ENCODE measurements at regions not wholly inside any gene's neighbourhood (a gene's known extent, or its start where the extent isn't known, plus 50 kb on each side); places are given as distances from the start of the nearest gene placed in this dataset.

DNA sequence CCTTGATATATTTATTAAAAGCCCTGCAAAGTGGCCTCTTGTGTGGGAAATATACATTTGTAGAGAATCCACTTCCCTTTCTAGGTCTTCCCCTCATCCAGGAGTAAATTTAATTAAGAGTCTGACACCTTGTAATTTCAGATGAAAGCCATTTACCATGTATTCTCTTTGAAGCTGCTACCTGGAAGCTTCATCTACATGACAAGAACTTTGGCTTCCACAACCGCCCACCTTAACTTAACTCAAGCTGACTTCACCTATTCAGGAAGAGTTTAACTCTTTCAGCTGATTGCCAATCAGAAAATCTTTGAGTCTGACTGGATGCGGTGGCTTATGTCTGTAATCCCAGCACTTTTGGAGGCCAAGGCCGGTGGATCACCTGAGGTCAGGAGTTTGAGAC lies 899.9 kb downstream of the TAF11L14 start:
- TF ChIP-seq, protein P1, sequence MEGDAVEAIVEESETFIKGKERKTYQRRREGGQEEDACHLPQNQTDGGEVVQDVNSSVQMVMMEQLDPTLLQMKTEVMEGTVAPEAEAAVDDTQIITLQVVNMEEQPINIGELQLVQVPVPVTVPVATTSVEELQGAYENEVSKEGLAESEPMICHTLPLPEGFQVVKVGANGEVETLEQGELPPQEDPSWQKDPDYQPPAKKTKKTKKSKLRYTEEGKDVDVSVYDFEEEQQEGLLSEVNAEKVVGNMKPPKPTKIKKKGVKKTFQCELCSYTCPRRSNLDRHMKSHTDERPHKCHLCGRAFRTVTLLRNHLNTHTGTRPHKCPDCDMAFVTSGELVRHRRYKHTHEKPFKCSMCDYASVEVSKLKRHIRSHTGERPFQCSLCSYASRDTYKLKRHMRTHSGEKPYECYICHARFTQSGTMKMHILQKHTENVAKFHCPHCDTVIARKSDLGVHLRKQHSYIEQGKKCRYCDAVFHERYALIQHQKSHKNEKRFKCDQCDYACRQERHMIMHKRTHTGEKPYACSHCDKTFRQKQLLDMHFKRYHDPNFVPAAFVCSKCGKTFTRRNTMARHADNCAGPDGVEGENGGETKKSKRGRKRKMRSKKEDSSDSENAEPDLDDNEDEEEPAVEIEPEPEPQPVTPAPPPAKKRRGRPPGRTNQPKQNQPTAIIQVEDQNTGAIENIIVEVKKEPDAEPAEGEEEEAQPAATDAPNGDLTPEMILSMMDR (IDR thresholded peaks at IDR 0.05; ENCODE audit: insufficient read depth, low read length): no peak
- TF ChIP-seq POLR2AphosphoS5 (IDR thresholded peaks at IDR 0.05; ENCODE audit: low read depth): no peak

All from HL-60 (cell line).